Activated T-cell treated with anti-CD3 and anti-CD28 coated beads for 24 hours (primary cell): ENCODE measurements at regions not wholly inside any gene's neighbourhood (a gene's known extent, or its start where the extent isn't known, plus 50 kb on each side); places are given as distances from the start of the nearest gene placed in this dataset.

ENCODE experiments used
- DNase-seq: peaks from one replicate; pipeline ENCODE4 v3.0.0-alpha.2; 2020; ENCODE audit warnings: low read depth

- no peak for DNase-seq
Observed at GRCh38 chr1:182193908-182194550, 132.5 kb upstream of the ZNF648 start.

GRCh38 chr1:182192966-182193365, 131.5 kb upstream of the ZNF648 start:
- DNase-seq, result no peak

- DNase-seq, result no peak
Observed at GRCh38 chr1:182192215-182192614, 130.7 kb upstream of the ZNF648 start.

- DNase-seq, result no peak
Observed at GRCh38 chr1:182191381-182192115, 130.0 kb upstream of the ZNF648 start.

GRCh38 chr1:182189535-182190066, 128.1 kb upstream of the ZNF648 start:
- no peak for DNase-seq

GRCh38 chr1:182186757-182187146, 125.2 kb upstream of the ZNF648 start:
- DNase-seq, result no peak

- no peak for DNase-seq
Observed at GRCh38 chr1:182185842-182186756, 124.6 kb upstream of the ZNF648 start.

- no peak for DNase-seq
Observed at GRCh38 chr1:182185136-182185535, 123.6 kb upstream of the ZNF648 start.

GRCh38 chr1:182183606-182184005, 122.1 kb upstream of the ZNF648 start:
- DNase-seq, result no peak

GRCh38 chr1:182182311-182182710, 120.8 kb upstream of the ZNF648 start:
- DNase-seq, result no peak

GRCh38 chr1:182181167-182181572, 119.7 kb upstream of the ZNF648 start:
- no peak for DNase-seq

GRCh38 chr1:182175361-182175931, 113.9 kb upstream of the ZNF648 start:
- no peak for DNase-seq

- DNase-seq, result no peak
Observed at GRCh38 chr1:182174513-182174855, 113.0 kb upstream of the ZNF648 start.

- DNase-seq, result no peak
Observed at GRCh38 chr1:182173808-182174512, 112.4 kb upstream of the ZNF648 start.

- no peak for DNase-seq
Observed at GRCh38 chr1:182172699-182173098, 111.2 kb upstream of the ZNF648 start.

GRCh38 chr1:182170891-182171461, 109.5 kb upstream of the ZNF648 start:
- DNase-seq, result no peak

GRCh38 chr1:182169203-182169602, 107.7 kb upstream of the ZNF648 start:
- no peak for DNase-seq

GRCh38 chr1:182166750-182167149, 105.2 kb upstream of the ZNF648 start:
- no peak for DNase-seq

GRCh38 chr1:182166321-182166720, 104.8 kb upstream of the ZNF648 start:
- no peak for DNase-seq

GRCh38 chr1:182164273-182164672, 102.8 kb upstream of the ZNF648 start:
- DNase-seq, result no peak

- DNase-seq, result no peak
Observed at GRCh38 chr1:182163821-182164223, 102.3 kb upstream of the ZNF648 start.
